Mucosa of rectum (tissue), 2 donors: ENCODE measurements at regions not wholly inside any gene's neighbourhood (a gene's known extent, or its start where the extent isn't known, plus 50 kb on each side); places are given as distances from the start of the nearest gene placed in this dataset.
"Not testable (repeated sequence)": the region's sequence is repeated elsewhere in the genome, so short reads cannot be mapped to it uniquely, and the experiment has no call there.

ENCODE experiments used
- H3K27ac ChIP-seq, 2 donors: one replicate each; pipeline ENCODE4 v1.7.0; 2013; ENCODE audit warnings: inconsistent platforms in 2 of 2, low read depth in 2 of 2, low read length in 2 of 2
- H3K27me3 ChIP-seq, 2 donors: one replicate each; pipeline ENCODE4 v1.7.0; 2013; ENCODE audit warnings: low read length in 2 of 2; ENCODE audit not compliant: control insufficient read depth in 2 of 2, insufficient read depth in 2 of 2
- H3K36me3 ChIP-seq, 2 donors: one replicate each; pipeline ENCODE4 v1.7.0; 2013; ENCODE audit warnings: low read length in 2 of 2; ENCODE audit not compliant: control insufficient read depth in 2 of 2, insufficient read depth in 2 of 2
- H3K4me1 ChIP-seq, 2 donors: one replicate each; pipeline ENCODE4 v1.7.0; 2013; ENCODE audit warnings: low read length in 2 of 2, mild to moderate bottlenecking in 1 of 2; ENCODE audit not compliant: control insufficient read depth in 2 of 2, insufficient read depth in 2 of 2
- H3K4me3 ChIP-seq, 2 donors: one replicate each; pipeline ENCODE4 v1.7.0; 2013; ENCODE audit warnings: low read length in 2 of 2
- H3K9ac ChIP-seq, 2 donors: one replicate each; pipeline ENCODE4 v1.7.0; 2013; ENCODE audit warnings: low read length in 2 of 2, low read depth in 1 of 2, mild to moderate bottlenecking in 1 of 2
- H3K9me3 ChIP-seq, 2 donors: one replicate each; pipeline ENCODE4 v1.7.0; 2013; ENCODE audit warnings: low read length in 2 of 2; ENCODE audit not compliant: control insufficient read depth in 2 of 2
- donor health status: healthy.
- donor health status: Normal muscosa, but diverticular disease.

DNA sequence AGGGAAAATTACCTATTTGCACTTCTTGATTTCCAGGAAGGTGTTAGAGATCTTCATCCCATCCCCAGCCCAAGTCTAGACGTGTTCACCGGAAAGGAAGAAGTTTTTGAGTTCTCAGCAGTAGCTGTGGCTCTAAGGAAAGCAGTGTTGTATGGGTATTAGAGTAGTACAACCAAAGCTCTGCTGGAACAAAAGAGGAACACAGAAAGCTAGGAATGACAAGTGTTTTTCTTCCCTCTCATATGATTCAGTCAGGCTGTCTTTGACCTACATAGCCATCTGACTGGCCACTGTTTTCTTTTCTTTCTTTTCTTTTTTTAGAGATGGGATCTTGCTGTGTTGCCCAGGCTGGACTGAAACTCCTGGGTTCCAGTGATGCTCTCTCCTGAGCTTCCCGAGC, 82.7 kb upstream of the SLC39A10 start:
- Histone ChIP-seq H3K4me1 (peaks cover 0 to 3% of the 10 kb centered on the region in 2 donors), H3K9me3 (no peaks in the 10 kb centered on the region), H3K4me3 (no peak overlapping the region), H3K9ac (no peak overlapping the region), H3K27ac (no peak overlapping the region), H3K36me3 (no peaks in the 10 kb centered on the region), H3K27me3 (no peaks in the 10 kb centered on the region)

DNA sequence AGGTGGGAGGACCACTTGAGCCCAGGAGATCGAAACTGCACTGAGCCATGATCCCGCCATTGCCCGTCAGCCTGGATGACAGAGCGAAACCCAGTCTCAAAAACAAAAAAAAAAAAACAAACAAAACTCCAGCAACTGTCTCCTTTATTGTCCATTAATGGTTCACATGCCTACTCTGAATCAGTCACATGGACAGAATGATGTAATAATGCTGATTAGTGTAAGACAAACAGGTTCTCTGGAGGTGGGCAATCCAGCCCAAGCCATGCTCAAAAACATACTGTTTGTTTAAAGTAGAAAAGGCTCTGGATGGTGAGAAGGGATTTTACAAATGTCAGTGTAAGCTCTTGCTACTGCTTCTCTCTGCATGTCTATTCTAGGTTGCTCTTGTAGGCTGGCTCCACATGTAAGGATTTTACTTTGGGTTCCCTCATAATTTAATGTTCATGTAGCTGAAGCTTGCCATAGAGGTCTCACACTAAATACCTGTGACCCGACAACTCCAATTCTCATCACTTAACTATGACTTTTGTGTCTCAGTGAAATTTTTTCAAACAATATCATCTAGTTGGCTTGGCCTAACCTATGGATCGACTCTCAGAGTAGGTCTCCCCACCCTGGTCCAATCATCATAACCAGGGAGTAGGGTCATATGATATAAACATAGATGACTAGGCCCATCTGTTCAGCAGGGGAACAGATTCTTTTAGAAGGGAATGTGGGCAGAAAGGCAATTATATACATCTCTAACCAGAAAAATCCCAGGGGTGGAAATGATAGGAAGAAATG, 83.9 kb upstream of the SLC39A10 start:
- no peak overlapping the region for H3K4me3 ChIP-seq
- no peaks in the 10 kb centered on the region for H3K36me3 ChIP-seq
- H3K9me3 ChIP-seq = no peaks in the 10 kb centered on the region
- no peaks in the 10 kb centered on the region for H3K27me3 ChIP-seq
- no peak overlapping the region for H3K27ac ChIP-seq
- no peak overlapping the region for H3K9ac ChIP-seq
- H3K4me1 ChIP-seq = peaks cover 0 to 3% of the 10 kb centered on the region in 2 donors

DNA sequence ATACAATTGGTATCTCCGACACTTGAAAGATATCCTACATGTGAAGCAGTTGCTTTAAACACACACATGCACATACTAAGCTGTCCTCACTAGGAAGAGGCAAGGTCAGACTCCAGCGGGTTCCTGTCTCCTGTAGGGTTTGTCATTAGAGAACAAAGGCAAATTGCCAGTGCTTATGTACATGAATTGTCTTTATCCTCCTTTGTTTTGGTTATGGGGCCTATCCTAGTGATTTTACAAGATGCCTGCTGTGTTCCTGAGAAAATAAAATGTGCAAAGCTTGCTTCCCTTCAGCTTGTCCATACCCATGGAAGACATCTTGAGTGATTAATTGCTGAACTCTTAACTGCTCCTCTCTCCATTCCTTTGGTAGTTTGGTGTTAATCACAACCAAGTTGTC, 86.7 kb upstream of the SLC39A10 start:
- H3K36me3 ChIP-seq = no peaks in the 10 kb centered on the region
- no peaks in the 10 kb centered on the region for H3K27me3 ChIP-seq
- no peaks in the 10 kb centered on the region for H3K9me3 ChIP-seq
- H3K4me1 ChIP-seq = no peaks in the 10 kb centered on the region
- no peak overlapping the region for H3K27ac ChIP-seq
- no peak overlapping the region for H3K9ac ChIP-seq
- H3K4me3 ChIP-seq = no peak overlapping the region

DNA sequence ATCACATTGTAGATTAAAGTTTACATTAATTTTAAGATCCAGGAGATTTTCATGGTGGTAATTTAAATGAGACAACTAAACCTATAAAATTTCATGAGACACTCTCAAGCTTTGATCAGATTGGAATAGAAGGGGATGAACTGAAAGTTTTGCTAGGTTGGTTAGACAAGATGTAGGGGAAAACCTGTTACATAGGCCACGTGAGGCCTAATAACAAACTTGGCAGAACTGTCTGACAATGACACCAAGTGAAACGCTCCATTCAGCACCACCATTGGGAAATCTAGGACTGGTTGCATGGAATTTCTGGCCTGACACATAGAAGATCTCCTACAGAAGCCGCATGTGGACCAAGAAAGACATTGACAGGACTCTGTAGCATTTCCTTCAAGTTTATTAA, 87.8 kb upstream of the SLC39A10 start:
- no peak overlapping the region for H3K9ac ChIP-seq
- no peaks in the 10 kb centered on the region for H3K36me3 ChIP-seq
- H3K27ac ChIP-seq = no peak overlapping the region
- no peaks in the 10 kb centered on the region for H3K27me3 ChIP-seq
- H3K9me3 ChIP-seq = no peaks in the 10 kb centered on the region
- H3K4me1 ChIP-seq = no peaks in the 10 kb centered on the region
- no peak overlapping the region for H3K4me3 ChIP-seq

- not testable (repeated sequence) for H3K36me3 ChIP-seq, H3K9ac ChIP-seq, H3K27ac ChIP-seq, H3K9me3 ChIP-seq, H3K4me3 ChIP-seq, H3K4me1 ChIP-seq, H3K27me3 ChIP-seq
Observed at GRCh38 chr2:195564625-195565135, 92.3 kb upstream of the SLC39A10 start.

DNA sequence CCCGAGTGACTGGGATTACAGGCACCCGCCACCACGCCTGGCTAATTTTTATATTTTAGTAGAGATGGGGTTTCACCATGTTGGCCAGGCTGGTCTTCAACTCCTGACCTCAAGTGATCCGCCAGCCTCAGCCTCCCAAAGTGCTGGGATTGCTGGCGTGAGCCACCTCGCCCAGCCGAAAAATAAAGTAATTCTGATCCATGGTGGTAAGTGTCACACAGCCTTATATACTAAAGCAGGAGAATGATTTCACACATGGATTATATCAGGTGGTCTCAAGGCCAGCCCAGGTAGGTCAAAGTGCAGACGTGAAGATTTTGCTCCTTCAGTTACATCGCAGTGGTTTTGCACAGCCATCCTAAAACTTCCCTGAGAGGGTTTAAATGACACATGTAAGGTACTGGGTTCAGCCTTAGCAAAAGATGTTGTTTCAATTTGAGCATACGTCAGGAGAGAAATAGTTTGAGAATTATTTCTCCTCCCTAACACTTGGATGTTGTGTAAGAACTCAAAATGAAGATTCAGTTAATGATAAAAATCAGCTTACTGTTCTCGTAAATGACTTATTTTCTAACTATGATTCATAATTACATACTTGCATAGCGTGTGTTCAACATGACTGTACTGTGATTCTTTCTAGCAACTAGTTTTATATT, 93.0 kb upstream of the SLC39A10 start:
- Histone ChIP-seq H3K27ac (peak overlapping the region; percentile 17 to 29), H3K9me3 (no peaks in the 10 kb centered on the region), H3K4me1 (peaks cover 8 to 11% of the 10 kb centered on the region in 2 donors), H3K36me3 (no peaks in the 10 kb centered on the region), H3K9ac (no peak overlapping the region), H3K27me3 (no peaks in the 10 kb centered on the region), H3K4me3 (no peak overlapping the region)

DNA sequence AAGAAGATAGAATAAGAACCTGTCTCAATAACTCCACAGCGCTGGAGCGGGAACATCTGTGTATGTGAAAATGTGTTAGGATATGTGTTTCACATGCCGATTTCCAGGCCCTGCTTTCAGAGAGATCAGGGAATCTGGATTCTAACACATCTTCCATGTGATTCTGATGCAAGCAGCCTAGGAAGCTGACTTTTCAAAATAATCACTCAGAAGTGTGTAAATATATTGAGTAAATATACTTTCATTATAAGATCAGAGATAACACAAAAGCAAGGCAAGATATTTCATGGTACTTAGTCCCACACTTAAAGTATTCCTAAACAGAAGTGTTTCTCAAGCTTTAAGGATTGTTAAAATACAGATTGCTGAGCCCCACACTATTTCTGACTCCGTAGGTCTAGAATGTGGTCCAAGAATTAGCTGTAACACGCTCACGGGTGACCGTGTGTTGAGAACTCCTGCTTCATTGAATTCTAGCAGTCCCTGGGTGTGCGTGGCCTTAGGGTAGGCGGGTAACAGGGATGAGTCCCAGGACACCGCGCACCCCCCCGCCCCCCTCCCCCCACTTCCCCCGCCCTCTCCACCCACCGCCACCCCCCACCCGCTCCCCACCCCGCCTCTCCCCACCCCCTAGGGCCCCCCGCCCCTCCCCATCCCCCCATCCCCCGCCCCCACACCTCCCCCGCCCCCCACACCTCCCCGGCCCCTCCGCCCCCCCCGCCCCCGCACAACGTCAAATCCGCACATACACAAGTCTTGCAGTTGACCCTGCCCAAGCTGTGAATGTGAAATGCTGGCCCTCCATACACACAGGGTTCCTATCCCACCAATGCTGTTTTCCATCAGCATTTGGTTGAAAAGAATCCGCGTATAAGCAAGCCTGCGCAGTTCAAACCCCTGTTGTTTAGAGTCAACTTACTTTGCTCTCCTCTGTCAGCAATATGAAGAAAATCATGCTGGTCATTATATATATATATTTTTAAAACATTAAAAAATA, 94.2 kb upstream of the SLC39A10 start:
- Histone ChIP-seq H3K27me3 (no peaks in the 10 kb centered on the region), H3K9ac (no peak overlapping the region), H3K9me3 (no peaks in the 10 kb centered on the region), H3K27ac (peak overlapping the region; percentile 47 to 75), H3K36me3 (no peaks in the 10 kb centered on the region), H3K4me3 (peak overlapping the region in 1 of 2 donors; percentile 20), H3K4me1 (peaks cover 8 to 11% of the 10 kb centered on the region in 2 donors)

- Histone ChIP-seq H3K9ac (no peak overlapping the region), H3K27ac (peak overlapping the region; percentile 44 to 75), H3K4me1 (peaks cover 8 to 11% of the 10 kb centered on the region in 2 donors)
Observed at GRCh38 chr2:195561116-195561921, 95.7 kb upstream of the SLC39A10 start.

GRCh38 chr2:195560209-195560895, 96.7 kb upstream of the SLC39A10 start:
- no peaks in the 10 kb centered on the region for H3K36me3 ChIP-seq
- no peaks in the 10 kb centered on the region for H3K9me3 ChIP-seq
- no peak overlapping the region for H3K9ac ChIP-seq
- H3K4me1 ChIP-seq = peaks cover 8 to 11% of the 10 kb centered on the region in 2 donors
- H3K4me3 ChIP-seq = no peak overlapping the region
- no peaks in the 10 kb centered on the region for H3K27me3 ChIP-seq
- peak overlapping the region; percentile 44 to 75 for H3K27ac ChIP-seq

More at GRCh38 chr2:195561116-195561921, 95.7 kb upstream of the SLC39A10 start:
- no peaks in the 10 kb centered on the region for H3K27me3 ChIP-seq
- no peaks in the 10 kb centered on the region for H3K36me3 ChIP-seq
- peak overlapping the region in 1 of 2 donors; percentile 29 for H3K4me3 ChIP-seq
- no peaks in the 10 kb centered on the region for H3K9me3 ChIP-seq
